Vagina (tissue), 2 donors: ENCODE measurements at regions not wholly inside any gene's neighbourhood (a gene's known extent, or its start where the extent isn't known, plus 50 kb on each side); places are given as distances from the start of the nearest gene placed in this dataset.

ENCODE experiments used
- DNase-seq, 2 donors: peaks; one replicate each; pipeline ENCODE4 v3.0.0-alpha.2; 2017; ENCODE audit errors: extremely low spot score in 2 of 2
- H3K27ac ChIP-seq: fragments of 200-600 bp; sonication (generic); one replicate; pipeline ENCODE4 v1.5.1; 2019
- H3K27me3 ChIP-seq: fragments of 200-600 bp; sonication (generic); one replicate; pipeline ENCODE4 v1.5.1; 2019
- H3K36me3 ChIP-seq, 2 donors: fragments of 200-600 bp; sonication (generic); one replicate each; pipeline ENCODE4 v1.5.1; 2017 to 2019
- H3K4me1 ChIP-seq: fragments of 200-600 bp; sonication (generic); one replicate; pipeline ENCODE4 v1.5.1; 2019
- H3K4me3 ChIP-seq, 2 donors: fragments of 200-600 bp; sonication (generic); 1 replicate in 1 of 2; 2 replicates in 1 of 2; pipeline ENCODE4 v1.5.1; 2016 to 2019
- H3K9me3 ChIP-seq: fragments of 200-600 bp; sonication (generic); one replicate; pipeline ENCODE4 v1.5.1; 2019
- CTCF ChIP-seq, 3 experiments: fragments of 450-650 bp in 2 of 3; fragments of 200-600 bp in 1 of 3; sonication (generic) in 1 of 3; IDR thresholded peaks; one replicate each; pipeline ENCODE4 v1.5.1; 2017 to 2019; ENCODE audit warnings: antibody characterized with exemption in 3 of 3, mild to moderate bottlenecking in 2 of 3, moderate library complexity in 2 of 3
- POLR2A ChIP-seq, 2 donors: fragments of 450-650 bp; IDR thresholded peaks; one replicate each; pipeline ENCODE4 v1.6.1; 2017; ENCODE audit warnings: antibody characterized with exemption in 2 of 2, mild to moderate bottlenecking in 2 of 2, moderate library complexity in 2 of 2
- POLR2AphosphoS5 ChIP-seq, 2 donors: sonication (generic); formaldehyde crosslinking; IDR thresholded peaks; one replicate each; pipeline ENCODE4 v1.9.0; 2017; ENCODE audit warnings: antibody characterized with exemption in 2 of 2, mild to moderate bottlenecking in 2 of 2, low read depth in 1 of 2; ENCODE audit not compliant: insufficient read depth in 1 of 2
- intact Hi-C: fragments of 100-400 bp; cut with DNase I; formaldehyde crosslinking; loops from one replicate; pipeline ENCODE4 v1.15.1; 2023

GRCh38 chr7:41491883-41492471 lies 210.9 kb downstream of the INHBA start:
- no peaks in the 10 kb centered on the region for H3K27me3 ChIP-seq
- no peak for TF ChIP-seq POLR2A (IDR thresholded peaks at IDR 0.05)
- TF ChIP-seq POLR2AphosphoS5 (IDR thresholded peaks at IDR 0.05; ENCODE audit: insufficient read depth in 1 of 2, low read depth in 1 of 2): no peak
- no peak for TF ChIP-seq CTCF (IDR thresholded peaks at IDR 0.05)
- intact Hi-C loops: no loop called here
- H3K36me3 ChIP-seq: no peaks in the 10 kb centered on the region
- H3K4me1 ChIP-seq: no peaks in the 10 kb centered on the region
- H3K9me3 ChIP-seq: no peaks in the 10 kb centered on the region
- H3K27ac ChIP-seq: no peak overlapping the region
- no peak overlapping the region for H3K4me3 ChIP-seq
- DNase-seq: no peak

- H3K27me3 ChIP-seq: no peaks in the 10 kb centered on the region
- intact Hi-C loops: no loop called here
- no peaks in the 10 kb centered on the region for H3K9me3 ChIP-seq
- H3K4me1 ChIP-seq: no peaks in the 10 kb centered on the region
- TF ChIP-seq POLR2A (IDR thresholded peaks at IDR 0.05): no peak
- TF ChIP-seq CTCF (IDR thresholded peaks at IDR 0.05): no peak
- TF ChIP-seq POLR2AphosphoS5 (IDR thresholded peaks at IDR 0.05; ENCODE audit: insufficient read depth in 1 of 2, low read depth in 1 of 2): no peak
- DNase-seq: no peak
- H3K36me3 ChIP-seq: no peaks in the 10 kb centered on the region
- no peak overlapping the region for H3K4me3 ChIP-seq
- no peak overlapping the region for H3K27ac ChIP-seq
Measured at GRCh38 chr7:41491308-41491707, 211.6 kb downstream of the INHBA start.

- intact Hi-C loops: no loop called here
- no peaks in the 10 kb centered on the region for H3K9me3 ChIP-seq
- DNase-seq: peak in 1 of 2 donors; percentile 52
- no peaks in the 10 kb centered on the region for H3K27me3 ChIP-seq
- no peak for TF ChIP-seq CTCF (IDR thresholded peaks at IDR 0.05)
- TF ChIP-seq POLR2A (IDR thresholded peaks at IDR 0.05): no peak
- no peak for TF ChIP-seq POLR2AphosphoS5 (IDR thresholded peaks at IDR 0.05; ENCODE audit: insufficient read depth in 1 of 2, low read depth in 1 of 2)
- H3K27ac ChIP-seq: no peak overlapping the region
- no peak overlapping the region for H3K4me3 ChIP-seq
- no peaks in the 10 kb centered on the region for H3K36me3 ChIP-seq
- H3K4me1 ChIP-seq: no peaks in the 10 kb centered on the region
Measured at GRCh38 chr7:41489885-41490284, 213.0 kb downstream of the INHBA start.

- H3K4me1 ChIP-seq: no peaks in the 10 kb centered on the region
- no peak for DNase-seq
- no peak overlapping the region for H3K27ac ChIP-seq
- no peak overlapping the region for H3K4me3 ChIP-seq
- no peaks in the 10 kb centered on the region for H3K27me3 ChIP-seq
- TF ChIP-seq POLR2A (IDR thresholded peaks at IDR 0.05): no peak
- no peak for TF ChIP-seq CTCF (IDR thresholded peaks at IDR 0.05)
- intact Hi-C loops: no loop called here
- H3K9me3 ChIP-seq: no peaks in the 10 kb centered on the region
- H3K36me3 ChIP-seq: no peaks in the 10 kb centered on the region
Measured at GRCh38 chr7:41487229-41487940, 215.5 kb downstream of the INHBA start.

GRCh38 chr7:41481353-41481752 lies 221.5 kb downstream of the INHBA start:
- intact Hi-C loops: no loop called here
- Histone ChIP-seq H3K4me3 (no peak overlapping the region), H3K36me3 (no peaks in the 10 kb centered on the region), H3K27me3 (no peaks in the 10 kb centered on the region), H3K4me1 (no peaks in the 10 kb centered on the region), H3K27ac (no peak overlapping the region), H3K9me3 (peaks cover 4% of the 10 kb centered on the region)
- TF ChIP-seq POLR2A (IDR thresholded peaks at IDR 0.05): no peak
- DNase-seq: no peak
